ENCODE measurements at regions not wholly inside any gene's neighbourhood (a gene's known extent, or its start where the extent isn't known, plus 50 kb on each side); places are given as distances from the start of the nearest gene placed in this dataset.
A peak's percentile ranks its signal among the peaks of the same experiment; 100 is the strongest.

GRCh38 chr12:19964549-19964948 is 403.8 kb upstream of the PDE3A start:
- DNase-seq: no peak

DNA sequence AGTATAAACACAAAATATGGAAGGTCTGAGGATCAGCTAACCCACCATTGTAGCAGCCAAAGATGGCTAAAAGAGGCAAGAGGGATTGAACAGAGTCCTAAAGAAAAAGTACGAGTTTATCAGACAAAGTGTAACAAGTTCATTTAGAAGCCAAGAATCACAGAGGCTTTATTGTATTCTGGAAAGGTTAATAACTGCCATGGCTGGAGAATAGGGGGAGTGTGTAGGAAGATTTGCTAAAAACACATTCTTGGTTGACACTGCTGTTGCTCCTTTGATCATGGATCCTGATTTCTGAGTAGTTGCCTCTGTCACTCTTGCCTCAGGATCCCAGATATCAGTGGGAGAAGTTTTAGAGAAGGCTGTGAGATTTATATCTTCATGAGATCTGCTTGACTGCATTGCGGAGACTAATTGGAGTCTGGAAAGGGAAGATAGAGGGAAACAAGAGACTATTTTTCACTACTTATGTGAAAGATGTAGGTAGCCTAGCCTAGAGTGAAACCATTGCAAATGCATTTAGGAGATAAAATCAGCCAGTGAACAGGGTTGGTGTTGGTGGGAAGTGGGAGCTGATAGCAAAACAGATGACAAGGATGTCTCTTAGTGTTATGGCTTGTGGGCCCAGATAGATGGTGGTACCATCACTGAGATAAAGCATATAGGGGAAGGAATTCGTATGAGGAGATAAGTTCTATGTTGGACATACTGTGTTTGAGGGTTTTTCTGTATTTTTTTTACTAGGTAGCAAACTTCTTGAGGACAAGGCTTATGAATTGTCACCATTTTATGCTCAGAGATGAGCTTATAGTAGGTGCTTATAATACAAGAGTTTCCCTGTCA is 402.9 kb upstream of the PDE3A start:
- DNase-seq: no peak

DNA sequence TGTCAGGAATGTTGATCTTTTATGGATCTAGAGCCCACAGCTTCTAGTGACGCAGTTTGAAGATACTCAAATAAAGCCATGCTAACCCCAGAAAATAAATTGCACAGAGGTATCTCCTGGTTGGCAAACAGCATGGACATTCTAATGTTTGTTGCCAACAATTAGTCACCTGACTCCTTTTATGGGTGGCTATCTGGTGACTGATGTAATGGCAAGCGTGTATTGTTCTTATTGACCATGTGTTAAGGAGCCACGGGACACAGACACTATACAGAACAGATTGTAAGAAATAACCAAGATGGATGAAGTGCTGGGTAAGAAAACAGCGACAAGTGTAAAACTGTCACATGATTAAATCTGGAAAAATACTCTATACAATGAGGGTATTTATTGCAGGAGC is 401.3 kb upstream of the PDE3A start:
- DNase-seq: no peak

DNA sequence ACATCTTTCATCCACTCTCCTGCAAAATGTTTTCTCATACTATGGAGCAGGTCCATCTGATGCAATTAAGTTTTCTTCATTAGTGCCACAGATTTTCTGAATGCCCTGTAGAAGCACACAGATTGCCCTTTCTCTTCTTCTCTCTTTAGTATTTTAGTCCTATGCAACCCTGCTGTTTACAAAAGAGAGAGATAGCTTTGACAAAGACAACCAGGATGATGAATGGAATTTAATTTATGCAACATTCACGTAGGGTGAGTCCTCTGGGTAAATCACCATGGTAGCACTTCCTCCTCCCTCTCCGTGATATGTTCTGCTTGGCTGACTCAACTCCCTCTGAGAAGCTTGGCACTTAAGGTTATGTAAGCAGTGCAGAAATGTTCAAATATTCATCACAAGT is 400.9 kb upstream of the PDE3A start:
- DNase-seq: no peak

- peak; percentile 11 for DNase-seq
Observed at GRCh38 chr12:19970116-19970515, 398.2 kb upstream of the PDE3A start.

DNA sequence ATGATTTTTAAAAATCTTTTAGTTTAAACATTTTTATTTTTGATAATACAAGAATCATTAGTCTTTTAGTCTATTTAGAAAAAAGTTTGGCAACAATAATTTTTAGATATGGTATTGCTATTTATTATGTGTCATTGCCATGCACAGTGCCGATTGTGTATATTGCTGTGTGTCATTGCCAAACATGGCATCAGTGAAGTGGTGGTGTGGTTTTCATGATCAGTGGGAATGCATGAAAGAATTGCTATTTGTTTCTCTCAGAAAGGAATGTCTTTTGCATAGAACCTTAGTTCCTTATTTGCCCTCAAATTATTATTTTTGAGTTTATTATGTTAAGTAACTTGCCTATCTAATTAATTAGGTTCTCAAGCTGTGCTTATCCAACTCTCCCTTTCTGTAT is 397.5 kb upstream of the PDE3A start:
- DNase-seq: no peak

DNA sequence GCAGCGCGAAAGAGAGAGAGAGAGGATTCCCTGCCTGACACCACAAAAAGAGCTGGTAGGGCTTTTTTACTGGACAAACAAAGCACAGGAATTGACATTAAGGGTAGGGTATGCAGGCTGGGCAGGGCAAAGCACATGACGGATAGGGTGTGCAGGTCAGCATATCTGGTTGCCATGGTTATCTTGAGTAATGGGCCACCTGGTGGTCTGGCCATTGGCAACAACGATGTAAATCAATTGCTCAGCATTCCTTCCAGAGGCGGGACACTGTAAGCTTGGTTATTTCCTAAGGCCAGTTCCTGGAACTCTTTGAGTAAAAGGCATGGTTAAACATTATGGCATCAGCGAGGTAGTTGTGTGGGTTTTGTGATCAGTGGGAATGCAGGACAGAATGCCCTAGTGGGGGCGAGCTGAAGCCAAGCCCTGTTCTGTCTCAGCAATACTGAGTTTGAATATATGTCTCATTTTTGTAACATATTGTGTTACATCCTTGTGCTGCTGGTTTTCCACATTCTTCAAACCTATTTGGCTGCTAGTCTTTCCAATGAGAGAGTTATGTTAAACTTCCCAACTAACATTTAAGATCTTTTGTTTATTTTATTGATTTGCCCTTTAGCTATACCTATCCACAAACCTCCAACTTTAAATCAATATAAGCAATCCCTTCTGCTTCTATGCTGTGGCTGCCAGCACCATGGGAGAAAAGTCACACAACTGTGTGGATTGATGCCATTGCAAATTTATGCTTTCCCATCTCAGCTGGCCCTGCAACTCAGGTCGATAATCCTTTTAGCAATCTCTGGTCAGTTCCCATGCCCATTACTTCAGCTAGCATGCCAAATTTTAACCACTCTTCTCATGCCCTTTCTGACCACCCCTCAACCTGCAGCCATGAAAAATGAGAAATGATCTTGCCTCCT is 396.7 kb upstream of the PDE3A start:
- DNase-seq: no peak

DNA sequence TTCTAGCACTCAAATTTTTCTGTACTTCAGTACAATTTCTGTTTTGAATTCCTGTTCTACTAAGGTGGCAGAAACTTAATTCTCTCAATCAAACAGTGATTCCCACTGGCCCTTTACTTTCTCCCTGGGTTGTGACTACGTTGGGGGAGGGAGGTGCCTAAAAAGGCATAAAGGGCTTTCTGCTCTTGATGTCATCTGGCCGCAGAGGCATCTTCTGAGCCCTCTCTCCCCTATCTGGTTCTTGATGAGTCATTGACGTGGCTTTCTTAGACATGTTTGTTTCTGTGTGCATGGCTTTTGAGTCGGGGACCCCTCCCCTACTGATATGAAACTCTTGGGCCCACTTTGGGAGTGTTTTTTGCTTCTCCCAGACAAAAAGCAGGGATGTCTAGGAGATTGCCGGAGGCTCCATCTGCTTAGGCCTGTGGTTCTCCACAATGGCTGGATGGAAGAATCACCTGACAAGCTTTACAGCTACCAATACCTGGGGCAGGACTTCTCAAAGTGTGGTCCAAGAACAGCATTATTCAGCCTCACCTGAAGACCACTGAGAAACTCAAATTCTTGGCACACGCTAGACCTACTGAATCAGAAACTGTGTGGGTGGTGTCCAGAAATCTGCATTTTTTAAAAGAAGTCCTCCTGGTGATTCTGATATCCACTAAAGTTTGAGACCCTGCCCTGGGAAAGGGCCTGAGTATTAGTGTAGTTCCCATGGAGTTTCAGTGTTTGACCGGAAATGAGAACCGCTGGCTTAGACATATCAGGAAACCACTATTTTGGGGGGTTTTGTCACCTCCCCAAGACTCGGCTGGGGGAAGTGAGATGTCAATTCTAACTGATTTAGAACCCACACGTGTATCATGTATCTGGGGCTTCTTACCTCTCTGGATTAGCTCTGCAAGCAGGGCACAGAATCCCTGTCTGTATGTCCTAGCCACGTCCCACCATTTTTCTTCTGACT is 395.7 kb upstream of the PDE3A start:
- DNase-seq: no peak

DNA sequence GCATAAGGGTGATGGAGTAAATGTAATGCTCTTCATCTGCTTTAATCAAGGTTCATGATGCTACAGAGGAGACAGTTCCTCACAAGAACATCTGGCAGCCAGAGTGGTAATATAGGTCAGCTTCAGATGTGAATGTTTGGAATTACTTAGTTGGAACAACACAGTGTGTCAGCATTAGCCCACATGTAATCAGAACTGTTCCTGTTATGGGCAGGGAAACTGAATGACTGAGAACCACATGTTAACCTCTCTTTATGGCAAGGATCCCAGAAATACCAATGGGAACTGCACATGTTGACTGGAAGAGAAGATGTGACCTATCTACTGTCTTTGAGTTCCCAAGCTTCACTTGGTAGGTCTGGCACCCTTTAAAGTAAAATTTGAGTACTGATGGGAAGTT is 390.1 kb upstream of the PDE3A start:
- DNase-seq: no peak

DNA sequence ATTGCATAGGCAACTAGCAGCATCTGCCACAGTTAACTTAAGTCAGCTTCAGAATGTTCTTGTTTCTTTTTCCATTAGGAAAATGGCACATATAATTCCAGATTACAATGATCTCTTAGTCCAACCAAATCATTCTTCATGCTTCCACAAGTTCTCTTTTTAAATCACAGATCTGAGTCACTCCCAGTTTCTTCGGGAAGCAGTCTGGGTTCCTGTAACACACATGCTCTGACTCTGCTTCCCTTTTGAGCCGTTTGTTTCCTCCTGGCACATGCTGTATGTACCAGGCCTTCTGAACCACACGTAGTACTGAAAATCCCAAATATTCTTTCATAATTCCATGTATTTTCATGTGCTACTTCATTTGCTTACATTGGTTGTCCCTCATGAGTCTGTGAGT is 388.8 kb upstream of the PDE3A start:
- DNase-seq: no peak

GRCh38 chr12:19981944-19982343 is 386.4 kb upstream of the PDE3A start:
- no peak for DNase-seq

GRCh38 chr12:19988001-19988400 is 380.3 kb upstream of the PDE3A start:
- DNase-seq: no peak

DNA sequence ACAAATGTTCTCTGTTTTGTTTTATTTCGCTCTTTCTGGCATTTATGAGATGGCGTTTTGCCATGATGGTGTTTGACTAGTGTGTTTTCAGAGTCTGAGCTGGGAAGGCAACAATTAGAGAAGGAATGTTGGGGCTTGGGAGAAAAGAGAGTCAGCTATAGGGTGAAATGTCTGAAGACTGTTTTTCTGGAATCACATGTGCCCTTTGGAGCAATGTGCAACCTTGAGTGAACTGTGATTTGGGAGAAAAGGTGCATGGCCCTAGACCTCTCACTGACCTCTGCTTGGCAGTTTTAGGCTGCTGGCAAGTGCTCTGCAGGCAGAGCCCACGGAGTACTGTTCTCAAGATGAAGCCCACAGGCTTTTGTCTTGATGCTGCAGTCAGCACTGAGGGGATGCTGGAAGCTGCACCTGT is 379.9 kb upstream of the PDE3A start:
- DNase-seq: no peak

- no peak for DNase-seq
Observed at GRCh38 chr12:19988948-19989347, 379.4 kb upstream of the PDE3A start.

DNA sequence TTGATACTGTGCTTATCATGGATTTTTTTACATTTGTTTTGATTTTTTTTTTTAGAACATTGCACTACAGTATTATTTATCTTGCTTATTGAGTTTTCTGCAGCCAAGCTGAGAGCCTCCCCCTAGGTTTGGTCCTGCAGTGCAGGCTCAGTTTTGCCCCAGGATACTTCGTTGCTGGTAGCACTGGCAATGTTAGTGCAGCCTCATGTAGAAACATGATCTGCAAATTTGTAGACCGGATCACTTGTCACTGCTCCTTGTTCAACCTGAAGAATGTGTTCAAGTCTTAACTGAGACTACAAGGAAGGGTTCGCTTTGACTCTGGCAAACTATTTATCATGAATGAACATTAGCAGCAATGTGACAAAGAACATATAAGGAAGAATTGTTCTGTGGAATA is 377.2 kb upstream of the PDE3A start:
- no peak for DNase-seq

- DNase-seq: no peak
Observed at GRCh38 chr12:19992311-19992710, 376.0 kb upstream of the PDE3A start.

GRCh38 chr12:19994968-19995367 is 373.4 kb upstream of the PDE3A start:
- no peak for DNase-seq

DNA sequence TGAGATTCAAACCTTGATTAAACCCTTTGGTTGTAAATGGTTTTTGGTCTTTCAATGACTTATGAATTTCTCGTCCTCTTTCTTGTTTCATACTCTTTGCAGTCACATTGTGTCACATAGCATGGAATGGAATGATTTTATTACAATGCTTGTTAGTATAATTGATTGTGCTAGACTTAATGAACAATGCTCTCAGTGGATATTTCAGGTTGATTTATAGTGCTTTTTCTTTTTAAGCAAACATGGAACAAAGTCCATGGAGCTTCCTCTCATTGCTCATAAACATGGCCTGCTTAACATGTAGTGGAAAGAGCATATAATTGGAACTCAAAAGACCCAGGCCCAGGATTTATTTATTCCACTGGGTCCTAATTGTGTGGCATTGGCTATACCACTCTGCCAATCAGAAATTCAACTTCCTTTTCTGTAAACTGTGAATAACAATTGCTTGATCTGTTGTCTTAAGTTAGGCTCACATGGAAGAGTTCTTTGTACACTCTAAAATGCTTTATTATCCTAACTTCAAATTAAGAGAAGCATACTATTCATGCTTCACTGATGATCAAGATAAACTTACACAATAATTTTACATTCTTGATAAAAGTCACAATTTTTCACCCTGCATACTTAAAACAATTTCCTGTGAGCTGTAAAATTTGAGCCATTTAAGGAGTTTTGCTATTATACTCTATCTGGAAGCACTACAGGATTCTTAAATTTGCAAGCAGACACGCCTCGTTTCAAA is 370.5 kb upstream of the PDE3A start:
- DNase-seq: no peak

- no peak for DNase-seq
Observed at GRCh38 chr12:19998411-19998810, 369.9 kb upstream of the PDE3A start.

DNA sequence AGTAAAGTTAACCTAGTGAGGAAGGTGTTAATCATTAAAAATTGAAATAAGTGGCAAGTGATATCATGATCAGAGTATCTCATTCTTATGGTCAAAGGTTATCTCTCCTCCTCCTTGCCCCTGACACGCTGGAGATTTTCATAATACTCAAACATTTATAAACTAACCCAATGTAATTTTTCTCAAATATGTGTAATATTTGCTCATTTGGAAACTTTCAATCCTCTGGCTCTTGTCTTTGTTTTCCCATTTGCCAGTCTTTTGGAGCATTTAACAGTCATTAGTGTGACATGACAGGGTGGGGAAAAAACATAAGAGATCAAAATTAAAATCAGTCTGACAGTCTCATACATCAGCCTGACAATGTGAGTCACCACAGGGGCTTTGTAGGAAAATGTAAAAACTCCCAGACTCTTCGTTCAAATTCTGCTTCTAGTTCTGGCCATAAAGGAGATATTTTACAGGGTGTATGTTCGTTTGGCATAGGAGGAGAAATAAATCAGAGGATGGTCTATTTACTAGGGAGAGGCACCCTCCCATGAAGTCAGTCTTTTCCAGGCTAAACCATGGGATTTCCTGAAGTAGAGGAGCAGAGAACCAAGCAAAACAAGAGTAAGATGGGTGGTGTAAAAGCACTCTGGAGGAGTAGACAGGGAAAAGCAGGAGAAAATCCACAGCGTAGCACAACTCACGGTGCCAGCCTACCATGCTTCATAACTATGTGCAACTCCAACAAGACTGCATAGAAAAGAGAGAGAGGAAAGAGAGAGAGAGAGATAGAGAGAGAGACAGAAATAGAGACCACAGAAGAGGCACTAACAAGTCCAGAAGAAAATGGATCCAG is 369.2 kb upstream of the PDE3A start:
- no peak for DNase-seq

GRCh38 chr12:19999805-20000138 is 368.6 kb upstream of the PDE3A start:
- DNase-seq: no peak
